NB4 (cell line): ENCODE measurements at regions not wholly inside any gene's neighbourhood (a gene's known extent, or its start where the extent isn't known, plus 50 kb on each side); places are given as distances from the start of the nearest gene placed in this dataset.

Experiments used
- CTCF ChIP-seq: IDR thresholded peaks from one replicate; pipeline ENCODE4 v1.5.1; 2012; ENCODE audit warnings: low read depth, low read length
- MAX ChIP-seq: IDR thresholded peaks from 2 replicates; pipeline ENCODE4 v1.6.1; 2011; ENCODE audit warnings: low read depth, low read length
- MYC ChIP-seq: IDR thresholded peaks from 2 replicates; pipeline ENCODE4 v1.6.1; 2011; ENCODE audit warnings: low read depth, low read length
- POLR2A ChIP-seq: IDR thresholded peaks from 2 replicates; pipeline ENCODE4 v1.6.1; 2011; ENCODE audit warnings: mild to moderate bottlenecking; ENCODE audit not compliant: insufficient read length; ENCODE audit errors: extremely low read depth

GRCh38 chr17:69719474-69720048, 305.1 kb downstream of the MAP2K6 start:
- TF ChIP-seq CTCF (no peak), POLR2A (no peak), MAX (no peak), MYC (no peak)
